ENCODE measurements at regions not wholly inside any gene's neighbourhood (a gene's known extent, or its start where the extent isn't known, plus 50 kb on each side); places are given as distances from the start of the nearest gene placed in this dataset.

- Histone ChIP-seq H3K36me3 (ENCODE audit: insufficient read depth, low read length) (no peaks in the 10 kb centered on the region), H3K9me3 (ENCODE audit: control insufficient read depth, insufficient read depth, low read length) (no peaks in the 10 kb centered on the region), H3K9ac (ENCODE audit: low read depth, low read length) (no peak overlapping the region), H3K4me1 (ENCODE audit: insufficient read depth, low read length) (no peaks in the 10 kb centered on the region)
These were observed 447.9 kb downstream of the TFAP2B start for GRCh38 chr6:51266604-51267003.

GRCh38 chr6:51268666-51269065 is 450.0 kb downstream of the TFAP2B start:
- Histone ChIP-seq H3K4me1 (ENCODE audit: insufficient read depth, low read length) (no peaks in the 10 kb centered on the region), H3K9ac (ENCODE audit: low read depth, low read length) (no peak overlapping the region), H3K36me3 (ENCODE audit: insufficient read depth, low read length) (no peaks in the 10 kb centered on the region), H3K9me3 (ENCODE audit: control insufficient read depth, insufficient read depth, low read length) (no peaks in the 10 kb centered on the region)

GRCh38 chr6:51269876-51270275 is 451.2 kb downstream of the TFAP2B start:
- no peaks in the 10 kb centered on the region for H3K4me1 ChIP-seq (ENCODE audit: insufficient read depth, low read length)
- no peak overlapping the region for H3K9ac ChIP-seq (ENCODE audit: low read depth, low read length)
- H3K9me3 ChIP-seq (ENCODE audit: control insufficient read depth, insufficient read depth, low read length) = no peaks in the 10 kb centered on the region
- H3K36me3 ChIP-seq (ENCODE audit: insufficient read depth, low read length) = no peaks in the 10 kb centered on the region

- Histone ChIP-seq H3K9me3 (ENCODE audit: control insufficient read depth, insufficient read depth, low read length) (no peaks in the 10 kb centered on the region), H3K4me1 (ENCODE audit: insufficient read depth, low read length) (no peaks in the 10 kb centered on the region), H3K36me3 (ENCODE audit: insufficient read depth, low read length) (no peaks in the 10 kb centered on the region), H3K9ac (ENCODE audit: low read depth, low read length) (no peak overlapping the region)
These were observed 452.9 kb downstream of the TFAP2B start for GRCh38 chr6:51271615-51272014.

- H3K4me1 ChIP-seq (ENCODE audit: insufficient read depth, low read length) = no peaks in the 10 kb centered on the region
- no peaks in the 10 kb centered on the region for H3K36me3 ChIP-seq (ENCODE audit: insufficient read depth, low read length)
- no peaks in the 10 kb centered on the region for H3K9me3 ChIP-seq (ENCODE audit: control insufficient read depth, insufficient read depth, low read length)
- no peak overlapping the region for H3K9ac ChIP-seq (ENCODE audit: low read depth, low read length)
These were observed 454.7 kb downstream of the TFAP2B start for GRCh38 chr6:51273228-51273961.

GRCh38 chr6:51277474-51277873 is 458.8 kb downstream of the TFAP2B start:
- no peaks in the 10 kb centered on the region for H3K9me3 ChIP-seq (ENCODE audit: control insufficient read depth, insufficient read depth, low read length)
- no peaks in the 10 kb centered on the region for H3K4me1 ChIP-seq (ENCODE audit: insufficient read depth, low read length)
- H3K36me3 ChIP-seq (ENCODE audit: insufficient read depth, low read length) = no peaks in the 10 kb centered on the region
- no peak overlapping the region for H3K9ac ChIP-seq (ENCODE audit: low read depth, low read length)

GRCh38 chr6:51282026-51282425 is 463.4 kb downstream of the TFAP2B start:
- Histone ChIP-seq H3K36me3 (ENCODE audit: insufficient read depth, low read length) (no peaks in the 10 kb centered on the region), H3K9me3 (ENCODE audit: control insufficient read depth, insufficient read depth, low read length) (no peaks in the 10 kb centered on the region), H3K9ac (ENCODE audit: low read depth, low read length) (no peak overlapping the region), H3K4me1 (ENCODE audit: insufficient read depth, low read length) (no peaks in the 10 kb centered on the region)

- Histone ChIP-seq H3K9ac (ENCODE audit: low read depth, low read length) (no peak overlapping the region), H3K36me3 (ENCODE audit: insufficient read depth, low read length) (no peaks in the 10 kb centered on the region), H3K4me1 (ENCODE audit: insufficient read depth, low read length) (no peaks in the 10 kb centered on the region), H3K9me3 (ENCODE audit: control insufficient read depth, insufficient read depth, low read length) (no peaks in the 10 kb centered on the region)
These were observed 465.2 kb downstream of the TFAP2B start for GRCh38 chr6:51283723-51284355.

GRCh38 chr6:51285876-51286275 is 467.2 kb downstream of the TFAP2B start:
- Histone ChIP-seq H3K9ac (ENCODE audit: low read depth, low read length) (no peak overlapping the region), H3K36me3 (ENCODE audit: insufficient read depth, low read length) (no peaks in the 10 kb centered on the region)

GRCh38 chr6:51289041-51289440 is 470.4 kb downstream of the TFAP2B start:
- no peaks in the 10 kb centered on the region for H3K9me3 ChIP-seq (ENCODE audit: control insufficient read depth, insufficient read depth, low read length)
- no peaks in the 10 kb centered on the region for H3K36me3 ChIP-seq (ENCODE audit: insufficient read depth, low read length)
- no peak overlapping the region for H3K9ac ChIP-seq (ENCODE audit: low read depth, low read length)
- H3K4me1 ChIP-seq (ENCODE audit: insufficient read depth, low read length) = no peaks in the 10 kb centered on the region

More at GRCh38 chr6:51285876-51286275, 467.2 kb downstream of the TFAP2B start:
- Histone ChIP-seq H3K4me1 (ENCODE audit: insufficient read depth, low read length) (no peaks in the 10 kb centered on the region), H3K9me3 (ENCODE audit: control insufficient read depth, insufficient read depth, low read length) (no peaks in the 10 kb centered on the region)

GRCh38 chr6:51292659-51293058 is 474.0 kb downstream of the TFAP2B start:
- Histone ChIP-seq H3K9me3 (ENCODE audit: control insufficient read depth, insufficient read depth, low read length) (no peaks in the 10 kb centered on the region), H3K4me1 (ENCODE audit: insufficient read depth, low read length) (no peaks in the 10 kb centered on the region), H3K9ac (ENCODE audit: low read depth, low read length) (no peak overlapping the region), H3K36me3 (ENCODE audit: insufficient read depth, low read length) (no peaks in the 10 kb centered on the region)

GRCh38 chr6:51299621-51300380 is 481.1 kb downstream of the TFAP2B start:
- Histone ChIP-seq H3K9me3 (ENCODE audit: control insufficient read depth, insufficient read depth, low read length) (no peaks in the 10 kb centered on the region), H3K4me1 (ENCODE audit: insufficient read depth, low read length) (no peaks in the 10 kb centered on the region), H3K36me3 (ENCODE audit: insufficient read depth, low read length) (no peaks in the 10 kb centered on the region), H3K9ac (ENCODE audit: low read depth, low read length) (no peak overlapping the region)

GRCh38 chr6:51300510-51300909 is 481.8 kb downstream of the TFAP2B start:
- Histone ChIP-seq H3K36me3 (ENCODE audit: insufficient read depth, low read length) (no peaks in the 10 kb centered on the region), H3K9me3 (ENCODE audit: control insufficient read depth, insufficient read depth, low read length) (no peaks in the 10 kb centered on the region), H3K4me1 (ENCODE audit: insufficient read depth, low read length) (no peaks in the 10 kb centered on the region), H3K9ac (ENCODE audit: low read depth, low read length) (no peak overlapping the region)

GRCh38 chr6:51301962-51302361 is 483.3 kb downstream of the TFAP2B start:
- no peaks in the 10 kb centered on the region for H3K36me3 ChIP-seq (ENCODE audit: insufficient read depth, low read length)
- no peaks in the 10 kb centered on the region for H3K4me1 ChIP-seq (ENCODE audit: insufficient read depth, low read length)
- no peak overlapping the region for H3K9ac ChIP-seq (ENCODE audit: low read depth, low read length)
- no peaks in the 10 kb centered on the region for H3K9me3 ChIP-seq (ENCODE audit: control insufficient read depth, insufficient read depth, low read length)

- Histone ChIP-seq H3K4me1 (ENCODE audit: insufficient read depth, low read length) (no peaks in the 10 kb centered on the region), H3K9me3 (ENCODE audit: control insufficient read depth, insufficient read depth, low read length) (no peaks in the 10 kb centered on the region), H3K9ac (ENCODE audit: low read depth, low read length) (no peak overlapping the region)
These were observed 483.8 kb downstream of the TFAP2B start for GRCh38 chr6:51302431-51302830.

More at GRCh38 chr6:51302431-51302830, 483.8 kb downstream of the TFAP2B start:
- H3K36me3 ChIP-seq (ENCODE audit: insufficient read depth, low read length) = no peaks in the 10 kb centered on the region
